Tibial nerve (tissue), 3 donors: ENCODE measurements at regions not wholly inside any gene's neighbourhood (a gene's known extent, or its start where the extent isn't known, plus 50 kb on each side); places are given as distances from the start of the nearest gene placed in this dataset.

ENCODE experiments used
- CTCF ChIP-seq, 5 experiments: fragments of 200-600 bp in 3 of 5; fragments of 450-650 bp in 2 of 5; sonication (generic) in 3 of 5; IDR thresholded peaks; one replicate each; pipeline ENCODE4 v1.5.1; 2016 to 2019; ENCODE audit warnings: antibody characterized with exemption in 5 of 5, mild to moderate bottlenecking in 3 of 5, moderate library complexity in 2 of 5
- POLR2A ChIP-seq, 2 donors: fragments of 450-650 bp; IDR thresholded peaks; one replicate each; pipeline ENCODE4 v1.6.1; 2017; ENCODE audit warnings: antibody characterized with exemption in 2 of 2, mild to moderate bottlenecking in 2 of 2, moderate library complexity in 2 of 2

GRCh38 chr2:105629634-105630033 lies 115.1 kb upstream of the NCK2 start:
- TF ChIP-seq CTCF (IDR thresholded peaks at IDR 0.05), result no peak
- no peak for TF ChIP-seq POLR2A (IDR thresholded peaks at IDR 0.05)
